Mesendoderm (in vitro differentiated cells): ENCODE measurements at regions not wholly inside any gene's neighbourhood (a gene's known extent, or its start where the extent isn't known, plus 50 kb on each side); places are given as distances from the start of the nearest gene placed in this dataset.
A peak's percentile ranks its signal among the peaks of the same experiment; 100 is the strongest.

Experiments
- DNase-seq: peaks from one replicate; pipeline ENCODE4 v3.0.0; 2013
- H2AK5ac ChIP-seq: 2 replicates; pipeline ENCODE4 v1.6.1; 2013; ENCODE audit warnings: low read length, inconsistent platforms
- H2BK120ac ChIP-seq: 2 replicates; pipeline ENCODE4 v1.6.1; 2013; ENCODE audit warnings: low read depth, mild to moderate bottlenecking, low read length, moderate library complexity, mixed read lengths
- H2BK15ac ChIP-seq: replicated peaks from 2 replicates; pipeline ENCODE4 v1.6.1; 2013; ENCODE audit warnings: low read depth, mild to moderate bottlenecking, moderate library complexity
- H2BK5ac ChIP-seq: 2 replicates; pipeline ENCODE4 v1.6.1; 2013; ENCODE audit warnings: low read length, inconsistent platforms
- H3K18ac ChIP-seq: 2 replicates; pipeline ENCODE4 v1.6.1; 2013; ENCODE audit warnings: mild to moderate bottlenecking, low read length, mixed read lengths
- H3K23ac ChIP-seq: one replicate; pipeline ENCODE4 v1.6.1; 2013; ENCODE audit warnings: low read length
- H3K27ac ChIP-seq: 2 replicates; pipeline ENCODE4 v1.5.1; 2013; ENCODE audit warnings: low read depth, mild to moderate bottlenecking, inconsistent platforms, low read length, moderate library complexity
- H3K27me3 ChIP-seq: 2 replicates; pipeline ENCODE4 v1.6.1; 2013; ENCODE audit warnings: low read length, control low read depth, mild to moderate bottlenecking, inconsistent platforms; ENCODE audit not compliant: insufficient read depth, poor library complexity
- H3K36me3 ChIP-seq: 2 replicates; pipeline ENCODE4 v1.6.1; 2013; ENCODE audit warnings: low read length, inconsistent platforms; ENCODE audit not compliant: control insufficient read depth, insufficient read depth
- H3K4ac ChIP-seq: one replicate; pipeline ENCODE4 v1.6.1; 2013; ENCODE audit warnings: low read depth, mild to moderate bottlenecking, low read length, moderate library complexity
- H3K4me1 ChIP-seq: 2 replicates; pipeline ENCODE4 v1.6.1; 2013; ENCODE audit warnings: low read depth, low read length, inconsistent platforms; ENCODE audit not compliant: control insufficient read depth
- H3K4me2 ChIP-seq: 2 replicates; pipeline ENCODE4 v1.6.1; 2013; ENCODE audit warnings: low read length
- H3K4me3 ChIP-seq: 2 replicates; pipeline ENCODE4 v1.5.1; 2013; ENCODE audit warnings: mild to moderate bottlenecking, low read length
- H3K56ac ChIP-seq: one replicate; pipeline ENCODE4 v1.6.1; 2013; ENCODE audit warnings: low read length
- H3K79me1 ChIP-seq: 2 replicates; pipeline ENCODE4 v1.6.1; 2013; ENCODE audit warnings: low read length, inconsistent platforms
- H3K79me2 ChIP-seq: 2 replicates; pipeline ENCODE4 v1.6.1; 2013; ENCODE audit warnings: mild to moderate bottlenecking, low read length; ENCODE audit not compliant: control insufficient read depth, insufficient read depth
- H3K9ac ChIP-seq: 2 replicates; pipeline ENCODE4 v1.6.1; 2013; ENCODE audit warnings: low read length, inconsistent platforms
- H4K5ac ChIP-seq: one replicate; pipeline ENCODE4 v1.6.1; 2013; ENCODE audit warnings: low read length
- H4K8ac ChIP-seq: one replicate; pipeline ENCODE4 v1.6.1; 2013; ENCODE audit warnings: low read depth, mild to moderate bottlenecking, control low read depth, low read length, moderate library complexity
- WGBS: extraction: QIAGEN DNeasy Blood & Tissue Kit; methylation state at CpG from one replicate; pipeline ENCODE4 v1.1.7; 2013; ENCODE audit warnings: low lambda C conversion rate, missing lambda C conversion rate; ENCODE audit not compliant: insufficient coverage; ENCODE audit errors: extremely low coverage; 5-methylcytosine and 5-hydroxymethylcytosine counted together

- no peaks in the 10 kb centered on the region for H3K4me1 ChIP-seq
- no peak overlapping the region for H2BK120ac ChIP-seq
- H3K79me2 ChIP-seq = no peaks in the 10 kb centered on the region
- H2BK15ac ChIP-seq = no peak overlapping the region
- no peak overlapping the region for H3K4me2 ChIP-seq
- DNase-seq = no peak
- H3K18ac ChIP-seq = no peak overlapping the region
- no peak overlapping the region for H3K4me3 ChIP-seq
- no peaks in the 10 kb centered on the region for H3K27me3 ChIP-seq
- H3K36me3 ChIP-seq = no peaks in the 10 kb centered on the region
- H4K8ac ChIP-seq = no peak overlapping the region
- H3K23ac ChIP-seq = no peak overlapping the region
- H3K4ac ChIP-seq = no peak overlapping the region
- no peak overlapping the region for H3K56ac ChIP-seq
- H3K79me1 ChIP-seq = no peaks in the 10 kb centered on the region
- no peak overlapping the region for H3K27ac ChIP-seq
- no peak overlapping the region for H2BK5ac ChIP-seq
- H4K5ac ChIP-seq = no peak overlapping the region
- H2AK5ac ChIP-seq = no peak overlapping the region
- no peak overlapping the region for H3K9ac ChIP-seq
- no CpG with 5 or more reads among the region's 5 CpGs for WGBS
Measured at GRCh38 chr7:71005109-71005508, 126.8 kb upstream of the GALNT17 start.

- H3K9ac ChIP-seq = no peak overlapping the region
- H3K36me3 ChIP-seq = no peaks in the 10 kb centered on the region
- no peak overlapping the region for H3K4ac ChIP-seq
- no peak overlapping the region for H3K4me3 ChIP-seq
- no peaks in the 10 kb centered on the region for H3K79me2 ChIP-seq
- no peak overlapping the region for H2AK5ac ChIP-seq
- no peak overlapping the region for H3K56ac ChIP-seq
- H2BK5ac ChIP-seq = no peak overlapping the region
- no peaks in the 10 kb centered on the region for H3K79me1 ChIP-seq
- H4K8ac ChIP-seq = no peak overlapping the region
- H3K4me1 ChIP-seq = no peaks in the 10 kb centered on the region
- H2BK120ac ChIP-seq = no peak overlapping the region
- H3K27me3 ChIP-seq = no peaks in the 10 kb centered on the region
- no peak overlapping the region for H4K5ac ChIP-seq
- H3K27ac ChIP-seq = no peak overlapping the region
- WGBS = no CpG with 5 or more reads among the region's 3 CpGs
- no peak overlapping the region for H3K23ac ChIP-seq
- H2BK15ac ChIP-seq = no peak overlapping the region
- H3K4me2 ChIP-seq = no peak overlapping the region
- H3K18ac ChIP-seq = no peak overlapping the region
- DNase-seq = no peak
Measured at GRCh38 chr7:71009636-71010035, 122.3 kb upstream of the GALNT17 start.

DNA sequence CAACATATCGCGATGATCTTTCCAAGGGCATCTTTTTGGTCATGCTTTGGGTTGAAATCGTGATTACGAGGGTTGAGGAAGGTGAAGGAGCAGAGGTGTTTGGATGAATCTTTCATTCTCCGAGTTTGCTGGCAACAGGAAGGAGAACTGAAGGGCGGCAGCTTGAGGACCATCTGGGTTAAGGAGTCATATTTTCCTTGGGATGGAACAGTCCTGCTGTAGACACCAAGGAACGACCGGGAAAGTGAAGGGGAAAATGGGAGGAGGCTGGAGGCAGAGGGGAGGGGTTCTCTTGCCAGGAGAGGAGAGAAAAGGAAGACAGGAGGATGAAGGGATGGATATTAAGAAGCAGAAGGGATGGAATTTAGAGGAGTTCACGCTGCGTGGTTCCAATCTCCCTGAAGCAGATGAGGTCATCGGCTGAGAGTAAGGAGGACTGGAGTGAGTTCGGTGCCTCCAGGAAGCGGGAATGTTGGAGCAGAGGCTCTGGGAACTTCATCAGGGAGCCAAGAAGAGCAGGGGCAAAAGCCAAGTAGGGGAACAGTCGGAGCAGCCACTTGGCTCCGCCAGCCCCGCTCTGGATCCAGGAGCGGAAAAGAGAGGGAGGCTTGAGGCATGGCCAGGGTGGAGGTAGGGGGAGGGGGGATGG is 116.6 kb upstream of the GALNT17 start:
- Histone ChIP-seq H3K4me1 (no peaks in the 10 kb centered on the region), H3K27me3 (no peaks in the 10 kb centered on the region), H3K4me2 (no peak overlapping the region), H2BK15ac (no peak overlapping the region), H3K4me3 (no peak overlapping the region), H3K18ac (no peak overlapping the region), H2AK5ac (no peak overlapping the region), H3K27ac (no peak overlapping the region), H3K36me3 (no peaks in the 10 kb centered on the region), H3K4ac (peak overlapping the region; percentile 20), H4K8ac (no peak overlapping the region), H3K79me2 (no peaks in the 10 kb centered on the region), H3K9ac (no peak overlapping the region), H3K79me1 (no peaks in the 10 kb centered on the region), H3K23ac (no peak overlapping the region), H2BK120ac (no peak overlapping the region), H2BK5ac (no peak overlapping the region), H4K5ac (no peak overlapping the region), H3K56ac (peak overlapping the region; percentile 25)
- 100% methylated on average over 2 of the region's 17 CpGs for WGBS
- peak; percentile 23 for DNase-seq

GRCh38 chr7:71016401-71016800 is 115.5 kb upstream of the GALNT17 start:
- H4K8ac ChIP-seq = no peak overlapping the region
- H3K4me3 ChIP-seq = no peak overlapping the region
- H3K4me2 ChIP-seq = no peak overlapping the region
- no peaks in the 10 kb centered on the region for H3K36me3 ChIP-seq
- no peak overlapping the region for H2BK120ac ChIP-seq
- no peak overlapping the region for H3K9ac ChIP-seq
- no peak for DNase-seq
- no peaks in the 10 kb centered on the region for H3K27me3 ChIP-seq
- no peak overlapping the region for H2BK15ac ChIP-seq
- no peak overlapping the region for H4K5ac ChIP-seq
- no peak overlapping the region for H2BK5ac ChIP-seq
- H3K79me1 ChIP-seq = no peaks in the 10 kb centered on the region
- no peak overlapping the region for H2AK5ac ChIP-seq
- no peak overlapping the region for H3K4ac ChIP-seq
- H3K79me2 ChIP-seq = no peaks in the 10 kb centered on the region
- no peak overlapping the region for H3K56ac ChIP-seq
- no peak overlapping the region for H3K23ac ChIP-seq
- no peak overlapping the region for H3K27ac ChIP-seq
- H3K18ac ChIP-seq = no peak overlapping the region
- H3K4me1 ChIP-seq = no peaks in the 10 kb centered on the region
- no CpG with 5 or more reads among the region's 2 CpGs for WGBS

DNA sequence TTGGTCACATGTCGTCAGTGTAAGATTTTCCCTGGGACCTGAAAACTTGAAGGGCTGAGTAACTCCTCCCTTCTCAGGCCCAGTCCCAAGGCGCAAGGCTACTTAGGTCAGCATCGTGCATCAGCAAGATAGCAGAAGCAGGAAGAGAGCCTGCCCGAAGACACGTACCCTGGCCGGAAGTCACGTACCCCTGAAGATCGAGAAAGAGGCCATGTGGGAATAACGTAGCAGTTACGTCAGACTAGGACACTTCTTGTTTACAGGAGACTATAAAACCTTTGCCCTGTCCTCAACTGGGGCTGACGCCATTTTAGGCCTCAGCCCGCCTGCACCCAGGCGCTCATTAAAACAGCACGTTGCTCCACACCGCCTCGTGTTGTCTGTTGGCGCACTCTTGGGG is 114.3 kb upstream of the GALNT17 start:
- no peak overlapping the region for H3K18ac ChIP-seq
- no peaks in the 10 kb centered on the region for H3K4me1 ChIP-seq
- no peak overlapping the region for H3K56ac ChIP-seq
- H3K27me3 ChIP-seq = no peaks in the 10 kb centered on the region
- H2BK120ac ChIP-seq = no peak overlapping the region
- no peaks in the 10 kb centered on the region for H3K79me1 ChIP-seq
- H3K79me2 ChIP-seq = no peaks in the 10 kb centered on the region
- DNase-seq = peak; percentile 18
- H3K4me3 ChIP-seq = no peak overlapping the region
- H3K4me2 ChIP-seq = no peak overlapping the region
- H3K23ac ChIP-seq = no peak overlapping the region
- H2BK15ac ChIP-seq = no peak overlapping the region
- no peak overlapping the region for H4K5ac ChIP-seq
- H3K9ac ChIP-seq = no peak overlapping the region
- no CpG with 5 or more reads among the region's 17 CpGs for WGBS
- no peak overlapping the region for H3K27ac ChIP-seq
- H3K36me3 ChIP-seq = no peaks in the 10 kb centered on the region
- no peak overlapping the region for H3K4ac ChIP-seq
- H2BK5ac ChIP-seq = peak overlapping the region; percentile 9
- H2AK5ac ChIP-seq = no peak overlapping the region
- H4K8ac ChIP-seq = no peak overlapping the region

GRCh38 chr7:71019706-71020105 is 112.2 kb upstream of the GALNT17 start:
- no peak overlapping the region for H3K4ac ChIP-seq
- H3K56ac ChIP-seq = no peak overlapping the region
- H3K23ac ChIP-seq = no peak overlapping the region
- no peak overlapping the region for H3K27ac ChIP-seq
- H2BK120ac ChIP-seq = no peak overlapping the region
- no peak overlapping the region for H3K4me3 ChIP-seq
- no peaks in the 10 kb centered on the region for H3K4me1 ChIP-seq
- H3K4me2 ChIP-seq = no peak overlapping the region
- no peak overlapping the region for H3K18ac ChIP-seq
- H2BK5ac ChIP-seq = no peak overlapping the region
- no peak for DNase-seq
- no peak overlapping the region for H2BK15ac ChIP-seq
- no CpG with 5 or more reads among the region's 7 CpGs for WGBS
- no peaks in the 10 kb centered on the region for H3K79me1 ChIP-seq
- H4K5ac ChIP-seq = no peak overlapping the region
- H2AK5ac ChIP-seq = no peak overlapping the region
- no peaks in the 10 kb centered on the region for H3K36me3 ChIP-seq
- no peaks in the 10 kb centered on the region for H3K79me2 ChIP-seq
- H3K27me3 ChIP-seq = no peaks in the 10 kb centered on the region
- no peak overlapping the region for H4K8ac ChIP-seq
- no peak overlapping the region for H3K9ac ChIP-seq
